HG03571 (cell line): ENCODE measurements at regions not wholly inside any gene's neighbourhood (a gene's known extent, or its start where the extent isn't known, plus 50 kb on each side); places are given as distances from the start of the nearest gene placed in this dataset.

Source experiments
- ATAC-seq: cut with Tn5 transposase; IDR thresholded peaks from one replicate; pipeline ENCODE4 v1.9.1; 2021; ENCODE audit not compliant: unreplicated experiment

DNA sequence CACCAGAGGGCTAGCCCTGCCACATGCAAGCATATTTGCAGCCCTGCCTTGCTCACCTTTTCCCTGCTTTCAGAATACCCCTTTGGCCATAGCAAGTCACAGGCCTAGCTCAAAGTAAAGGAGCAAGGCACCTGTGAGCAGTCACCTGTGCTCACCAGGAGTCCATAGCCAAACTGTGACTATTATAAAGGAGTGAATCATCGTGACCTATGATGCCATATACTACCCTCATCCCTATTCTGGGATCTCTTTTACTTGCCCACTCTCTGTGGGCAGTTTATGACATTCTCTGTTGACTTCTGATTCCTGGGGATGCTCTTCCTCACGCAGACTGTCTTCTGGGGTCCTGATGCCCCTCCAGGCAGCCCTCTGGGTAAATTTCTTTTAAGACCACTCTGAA, 200.5 kb upstream of the NLRP1 start:
- no peak for ATAC-seq

GRCh38 chr17:5785338-5785737, 201.0 kb upstream of the NLRP1 start:
- no peak for ATAC-seq

DNA sequence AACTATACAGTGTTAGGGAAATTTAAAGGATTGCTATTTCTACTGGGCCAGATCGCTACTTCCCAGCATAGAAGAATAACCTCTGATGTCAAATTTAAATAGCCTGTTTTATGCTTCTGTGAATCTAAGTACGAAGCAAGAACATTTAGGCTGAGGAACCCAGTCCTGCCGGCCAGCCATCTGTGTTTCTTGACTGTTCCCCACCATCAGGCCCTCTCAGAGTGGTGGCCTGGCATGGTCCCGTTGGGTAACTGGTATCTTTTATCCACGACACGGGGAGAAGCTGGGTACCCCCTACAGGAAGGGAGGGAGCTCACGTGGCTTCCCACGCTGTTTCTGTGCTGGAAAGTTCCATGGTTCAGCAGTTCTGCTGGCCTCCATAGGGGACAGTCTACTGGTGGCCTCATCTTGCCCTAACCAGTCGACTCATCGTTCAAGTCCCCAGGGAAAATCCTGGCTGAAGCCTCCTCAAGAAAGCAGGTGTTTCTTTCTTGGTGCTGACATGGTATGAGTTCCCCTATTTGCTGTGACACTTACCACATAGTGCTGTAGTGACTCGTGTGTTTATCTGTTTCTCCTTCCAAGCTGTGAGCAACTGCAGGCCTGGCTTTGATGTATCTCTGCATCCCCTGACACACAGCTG, 201.7 kb upstream of the NLRP1 start:
- peak; percentile 71 for ATAC-seq

GRCh38 chr17:5786510-5786875, 202.2 kb upstream of the NLRP1 start:
- no peak for ATAC-seq

DNA sequence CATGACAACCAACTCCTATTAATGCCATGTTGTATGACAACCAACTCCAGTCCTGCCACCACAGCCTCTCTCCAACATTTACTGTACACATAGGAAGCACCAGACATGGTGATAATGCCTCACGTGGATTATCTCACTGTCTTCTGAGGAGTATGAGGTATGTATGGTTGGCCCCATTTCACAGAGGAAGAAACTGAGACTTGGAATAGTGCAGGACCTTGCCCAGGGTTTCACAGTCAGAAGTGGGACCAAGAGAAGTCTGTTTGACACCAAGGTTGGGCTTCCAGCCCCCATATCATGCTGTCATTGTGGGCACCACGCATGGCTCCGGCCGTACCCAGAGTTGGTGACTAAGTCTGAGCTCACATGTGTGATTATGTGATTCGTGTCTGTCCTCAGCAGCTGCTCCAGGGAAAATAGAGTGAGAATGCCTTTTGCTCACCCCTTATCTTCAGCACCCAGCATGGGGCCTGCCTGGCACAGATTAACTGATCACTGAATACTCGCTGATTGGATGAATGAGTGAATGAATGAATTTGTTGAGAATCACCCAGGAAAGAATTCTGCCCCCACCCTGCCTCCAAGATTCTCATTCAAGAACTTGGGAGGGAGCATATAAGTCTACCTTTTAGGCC, 204.1 kb upstream of the NLRP1 start:
- no peak for ATAC-seq

DNA sequence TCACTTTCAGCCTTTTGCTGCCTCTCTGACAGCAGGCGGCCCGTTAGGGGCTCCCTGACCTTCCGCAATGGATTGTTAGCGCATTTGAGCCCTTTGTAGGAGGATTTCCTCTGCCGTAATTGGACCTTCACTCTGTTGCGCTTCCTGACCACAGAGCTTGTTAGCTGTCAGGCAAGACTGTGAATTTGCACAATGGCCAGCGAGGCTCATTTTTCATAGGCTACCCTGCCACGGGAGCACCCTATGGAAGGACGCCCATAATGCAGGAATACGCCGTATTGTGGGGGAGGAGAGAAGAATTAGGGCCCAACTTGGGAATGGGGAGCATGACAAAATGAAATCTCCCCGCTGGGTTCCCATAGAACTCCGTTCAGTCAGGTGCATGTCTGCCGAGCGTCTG, 205.2 kb upstream of the NLRP1 start:
- no peak for ATAC-seq

GRCh38 chr17:5793157-5793556, 208.8 kb upstream of the NLRP1 start:
- no peak for ATAC-seq

GRCh38 chr17:5793899-5794298, 209.6 kb upstream of the NLRP1 start:
- no peak for ATAC-seq

DNA sequence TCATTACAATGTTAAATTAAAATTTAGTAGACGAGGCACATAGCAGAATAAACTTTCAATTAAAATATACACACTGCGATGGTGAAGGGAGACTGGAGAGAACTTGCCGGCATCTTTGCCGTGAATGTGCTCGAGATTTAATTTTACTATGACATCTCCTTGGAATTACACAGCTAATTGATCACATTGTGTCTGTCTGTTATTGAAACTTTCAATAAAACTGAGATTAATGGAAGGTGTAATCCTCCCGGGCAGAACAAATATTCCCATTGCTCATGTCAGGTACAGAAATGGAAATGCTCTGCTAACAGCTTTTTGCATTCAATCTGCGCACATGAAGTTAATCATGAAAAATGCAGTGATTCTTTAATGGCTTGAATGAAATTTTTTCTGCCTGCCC, 210.1 kb upstream of the NLRP1 start:
- ATAC-seq = no peak

DNA sequence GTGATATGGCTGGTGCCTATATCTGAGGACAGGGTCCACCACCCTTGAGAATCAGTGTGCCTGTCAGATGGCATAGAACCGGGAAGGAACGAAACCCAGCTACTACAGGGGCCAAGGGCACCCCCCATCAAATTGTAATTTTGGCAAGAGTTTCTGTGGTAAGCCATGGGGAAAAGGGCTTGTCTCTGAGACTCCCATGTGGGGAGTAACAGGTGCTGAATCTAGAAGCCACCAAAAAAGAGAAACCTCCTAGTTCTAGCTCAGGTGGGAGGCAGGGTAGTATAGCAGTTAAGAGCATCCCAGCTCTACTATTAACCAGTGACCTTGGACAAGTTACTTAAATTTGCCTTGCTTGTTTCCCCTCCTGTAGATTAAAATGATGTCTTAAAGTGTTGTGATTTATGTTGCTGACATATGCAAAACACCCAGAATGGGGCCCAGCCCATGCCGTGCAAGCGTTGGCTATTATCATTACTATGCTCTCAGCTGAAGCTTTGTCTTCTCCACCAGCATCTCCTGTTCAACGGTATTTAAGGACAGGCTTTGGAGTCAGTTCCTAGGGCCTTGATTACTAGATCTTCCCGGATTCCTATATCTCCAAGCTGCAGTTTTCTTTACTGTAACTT, 210.7 kb upstream of the NLRP1 start:
- no peak for ATAC-seq

DNA sequence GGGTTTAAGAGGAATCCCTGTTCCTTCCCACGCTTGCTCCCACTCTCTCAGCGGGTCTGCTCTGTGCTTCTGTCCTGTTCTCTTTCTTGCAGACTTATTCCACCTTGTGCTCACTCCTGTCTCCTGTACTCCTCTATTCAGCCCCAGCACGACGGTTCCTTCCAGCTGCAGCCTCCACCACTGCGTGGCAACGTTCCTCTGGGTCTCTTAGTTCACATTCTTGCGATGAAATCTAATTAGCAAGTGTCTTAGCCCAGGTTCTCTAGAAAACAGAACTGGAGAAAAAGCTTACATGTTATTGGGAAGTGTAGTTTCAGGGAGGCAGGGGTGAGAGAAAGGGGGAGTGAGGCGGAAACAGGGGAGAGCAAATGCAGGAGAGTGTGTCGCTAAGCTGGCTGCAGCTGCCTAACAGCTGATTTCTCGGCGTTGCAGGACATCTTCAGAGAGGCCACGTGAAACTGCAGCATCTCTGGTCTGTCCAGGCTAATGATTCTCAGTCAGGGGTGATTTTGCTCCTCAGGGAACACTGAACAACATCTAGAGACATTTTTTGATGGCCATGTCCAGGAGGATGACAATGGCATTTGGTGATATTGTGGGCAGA, 213.2 kb upstream of the NLRP1 start:
- ATAC-seq = no peak

DNA sequence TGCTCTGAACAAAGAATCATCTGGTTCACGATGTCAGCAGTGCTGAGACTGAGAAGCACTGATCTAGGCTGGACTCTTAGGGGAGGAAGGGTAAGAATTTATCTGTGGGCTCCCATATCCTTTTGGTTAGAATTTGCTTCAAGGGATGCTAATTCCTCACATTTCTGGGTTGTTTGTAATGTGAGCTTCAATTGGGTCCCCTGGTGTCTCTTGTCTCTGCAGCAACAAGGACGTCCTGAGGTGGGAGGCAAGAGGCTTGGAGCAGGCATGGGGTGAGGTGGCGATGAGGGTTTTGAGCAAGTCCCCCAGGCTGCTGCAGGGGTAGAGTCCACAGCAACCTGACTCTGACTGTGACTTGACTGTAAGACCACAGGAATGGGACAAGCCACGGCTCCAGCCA, 213.8 kb upstream of the NLRP1 start:
- ATAC-seq = no peak

- no peak for ATAC-seq
Measured at GRCh38 chr17:5800131-5800530, 215.8 kb upstream of the NLRP1 start.

GRCh38 chr17:5800646-5801045, 216.3 kb upstream of the NLRP1 start:
- ATAC-seq = no peak

DNA sequence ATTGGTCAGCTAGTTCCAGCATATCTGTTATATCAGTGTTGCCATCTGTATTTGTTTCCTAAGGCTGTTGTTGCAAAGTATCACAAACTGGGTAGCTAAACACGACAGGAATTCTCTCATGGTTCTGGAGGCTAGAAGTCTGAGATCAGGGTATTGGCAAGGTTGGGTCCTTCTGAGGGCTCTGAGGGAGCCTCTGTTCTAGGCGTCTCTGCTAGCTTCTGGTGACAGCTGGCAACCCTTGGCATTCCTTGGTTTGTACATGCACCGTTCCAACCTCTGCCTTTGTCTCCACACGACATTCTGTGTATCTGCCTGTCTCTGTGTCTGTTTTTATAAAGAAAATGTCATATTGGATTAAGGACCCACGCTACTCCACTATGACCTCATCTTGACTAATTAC, 219.9 kb upstream of the NLRP1 start:
- ATAC-seq = no peak

GRCh38 chr17:5809056-5809455, 224.7 kb upstream of the NLRP1 start:
- ATAC-seq = no peak

GRCh38 chr17:5809580-5810188, 225.4 kb upstream of the NLRP1 start:
- ATAC-seq = no peak

DNA sequence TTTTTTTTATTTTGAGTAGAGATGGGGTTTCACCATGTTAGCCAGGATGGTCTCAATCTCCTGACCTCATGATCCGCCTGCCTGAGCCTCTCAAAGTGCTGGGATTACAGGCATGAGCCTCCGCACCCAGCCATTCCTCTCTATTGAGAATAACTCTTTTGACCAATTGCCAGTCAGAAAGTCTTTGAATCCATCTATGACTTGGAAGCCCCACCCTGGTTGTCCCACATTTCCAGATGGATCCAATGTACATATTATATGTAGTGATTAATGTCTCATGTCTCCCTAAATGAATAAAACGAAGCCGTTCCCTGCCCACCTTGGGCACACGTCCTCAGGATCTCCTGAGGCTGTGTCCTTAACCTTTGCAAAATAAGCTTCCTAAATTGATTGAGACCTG, 228.3 kb upstream of the NLRP1 start:
- ATAC-seq = no peak

DNA sequence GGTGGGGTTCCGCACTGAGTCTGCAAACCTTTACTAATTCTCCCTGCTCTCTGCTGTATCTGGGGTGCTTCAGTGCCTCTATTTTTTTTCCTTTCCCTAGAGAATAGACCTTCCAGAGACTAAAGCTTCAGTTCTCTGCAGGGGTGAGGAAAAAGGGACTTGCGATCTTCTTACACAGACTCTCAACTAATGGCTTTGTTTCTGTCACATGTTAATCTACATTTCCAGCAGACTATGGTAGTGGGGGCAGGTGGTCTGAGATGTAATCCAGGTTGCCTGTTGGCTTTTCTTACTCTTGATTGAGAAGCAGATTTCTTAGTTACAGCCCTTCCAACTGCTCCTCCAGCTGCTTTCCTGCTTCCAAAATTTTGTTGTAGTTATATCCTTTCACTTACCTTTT, 229.0 kb upstream of the NLRP1 start:
- ATAC-seq = no peak

DNA sequence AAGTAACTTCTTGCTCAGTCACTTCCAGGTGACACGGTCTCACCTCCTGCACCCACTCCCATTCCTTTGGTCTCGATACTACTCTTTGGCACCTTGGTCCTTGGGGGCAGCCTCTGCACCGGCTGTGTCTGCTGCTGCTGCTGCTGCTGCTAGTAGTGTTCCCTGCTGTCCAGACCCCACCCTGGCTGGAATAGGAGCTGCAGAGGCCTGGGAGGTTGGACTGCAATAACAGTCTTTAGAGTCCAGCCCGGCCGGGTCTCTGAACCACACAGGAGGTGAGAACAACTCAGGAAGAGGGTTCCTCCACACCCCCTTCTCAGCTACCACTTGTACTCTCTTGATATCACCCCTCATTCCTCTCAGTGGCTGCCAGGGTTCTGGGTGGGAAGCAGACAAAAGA, 231.1 kb upstream of the NLRP1 start:
- no peak for ATAC-seq

DNA sequence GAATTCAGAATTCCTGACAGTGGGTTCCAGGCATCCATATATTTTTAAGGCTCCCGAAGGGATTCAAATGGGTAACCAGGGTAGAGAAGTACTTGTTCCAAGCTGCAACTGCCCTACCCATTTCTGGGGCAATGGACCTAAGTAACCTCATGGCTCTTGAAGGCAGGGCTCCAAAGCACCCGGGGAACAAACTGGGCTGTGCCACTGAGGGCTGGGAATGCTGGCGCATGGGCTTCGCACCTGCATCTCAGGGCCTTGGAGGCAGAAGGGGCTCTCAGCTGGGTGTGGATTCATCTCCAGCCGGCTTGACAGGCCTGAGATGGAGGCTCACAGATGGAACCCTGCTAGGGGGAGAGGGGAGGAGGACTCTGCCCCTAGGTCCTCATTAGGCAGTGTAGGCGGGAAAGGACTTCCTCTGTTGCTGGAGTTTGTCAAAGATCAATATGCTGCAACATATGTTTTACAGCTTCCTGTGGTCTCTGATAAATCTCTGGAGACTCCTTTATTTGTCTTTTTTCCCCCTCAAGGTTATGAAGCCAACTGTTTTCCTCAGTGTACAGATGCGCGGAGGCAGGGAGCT, 232.3 kb upstream of the NLRP1 start:
- ATAC-seq = no peak
